Mammary epithelial cell (primary cell): ENCODE measurements at regions not wholly inside any gene's neighbourhood (a gene's known extent, or its start where the extent isn't known, plus 50 kb on each side); places are given as distances from the start of the nearest gene placed in this dataset.

ENCODE experiments used
- CTCF ChIP-seq, 2 donors: IDR thresholded peaks in 1 of 2; conservative IDR thresholded peaks in 1 of 2; 2 replicates each; pipeline ENCODE4 v1.5.1; 2011 to 2012; ENCODE audit warnings: inconsistent platforms in 2 of 2, low read length in 2 of 2, mild to moderate bottlenecking in 2 of 2, control low read depth in 1 of 2, low read depth in 1 of 2; ENCODE audit not compliant: insufficient read depth in 1 of 2; ENCODE audit errors: extremely low read depth in 1 of 2
- EZH2 ChIP-seq: IDR thresholded peaks from 2 replicates; pipeline ENCODE4 v1.6.1; 2012; ENCODE audit warnings: low read length, inconsistent platforms, borderline replicate concordance

GRCh38 chr3:21962456-21962855, 211.4 kb upstream of the ZNF385D start:
- TF ChIP-seq CTCF (conservative IDR thresholded peaks at IDR 0.05 in 1 of 2, IDR thresholded peaks at IDR 0.05 in 1 of 2; ENCODE audit: extremely low read depth in 1 of 2, insufficient read depth in 1 of 2, low read depth in 1 of 2, low read length in 2 of 2) (no peak), EZH2 (no peak)
